GM18508 (cell line): ENCODE measurements at regions not wholly inside any gene's neighbourhood (a gene's known extent, or its start where the extent isn't known, plus 50 kb on each side); places are given as distances from the start of the nearest gene placed in this dataset.

Source experiments
- ATAC-seq: cut with Tn5 transposase; IDR thresholded peaks from one replicate; pipeline ENCODE4 v1.9.1; 2021; ENCODE audit warnings: moderate number of reproducible peaks; ENCODE audit not compliant: insufficient read depth, unreplicated experiment

DNA sequence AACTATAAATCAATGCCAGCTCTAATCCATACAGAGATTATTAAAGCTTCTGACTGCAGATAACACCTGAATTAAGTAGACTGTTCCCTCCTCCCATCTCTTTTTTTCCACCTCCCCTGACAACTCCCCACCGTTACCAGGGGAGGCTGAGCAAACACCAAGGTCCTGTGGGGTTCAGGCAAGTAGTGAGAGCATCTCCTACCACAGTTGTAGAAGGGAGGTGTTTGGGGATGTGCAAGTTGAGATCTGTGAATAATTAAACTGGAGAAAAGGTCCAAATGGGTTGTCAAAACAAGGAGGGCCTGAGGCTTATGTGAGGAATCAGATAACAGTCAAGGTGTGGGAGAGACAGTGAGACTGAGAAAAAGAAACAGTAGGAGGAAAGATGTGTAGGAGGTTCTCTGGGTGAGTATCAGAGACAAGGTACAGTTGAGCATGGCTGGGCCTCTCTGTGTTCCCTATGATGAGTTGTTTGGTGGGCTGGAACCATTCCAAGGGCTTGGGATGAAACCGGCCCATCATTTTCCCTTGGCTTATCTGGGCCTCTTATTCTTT, 194.6 kb downstream of the CYRIA start:
- ATAC-seq = no peak

DNA sequence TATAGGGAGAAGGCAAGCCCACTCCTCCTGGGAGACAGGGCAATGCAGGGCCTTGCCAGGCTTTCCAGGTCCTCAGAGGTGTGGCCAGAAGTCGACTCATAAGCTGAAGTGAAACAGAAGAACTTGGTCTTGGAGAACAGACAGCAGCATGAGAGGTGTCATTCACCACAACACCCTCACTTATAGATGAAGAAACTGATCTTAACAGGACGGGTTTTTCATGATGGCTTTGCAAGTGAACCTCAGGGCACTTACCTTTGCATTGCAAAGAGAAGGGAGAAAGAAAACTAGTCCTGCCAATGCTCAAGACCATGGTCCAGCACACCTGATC, 198.8 kb downstream of the CYRIA start:
- no peak for ATAC-seq

DNA sequence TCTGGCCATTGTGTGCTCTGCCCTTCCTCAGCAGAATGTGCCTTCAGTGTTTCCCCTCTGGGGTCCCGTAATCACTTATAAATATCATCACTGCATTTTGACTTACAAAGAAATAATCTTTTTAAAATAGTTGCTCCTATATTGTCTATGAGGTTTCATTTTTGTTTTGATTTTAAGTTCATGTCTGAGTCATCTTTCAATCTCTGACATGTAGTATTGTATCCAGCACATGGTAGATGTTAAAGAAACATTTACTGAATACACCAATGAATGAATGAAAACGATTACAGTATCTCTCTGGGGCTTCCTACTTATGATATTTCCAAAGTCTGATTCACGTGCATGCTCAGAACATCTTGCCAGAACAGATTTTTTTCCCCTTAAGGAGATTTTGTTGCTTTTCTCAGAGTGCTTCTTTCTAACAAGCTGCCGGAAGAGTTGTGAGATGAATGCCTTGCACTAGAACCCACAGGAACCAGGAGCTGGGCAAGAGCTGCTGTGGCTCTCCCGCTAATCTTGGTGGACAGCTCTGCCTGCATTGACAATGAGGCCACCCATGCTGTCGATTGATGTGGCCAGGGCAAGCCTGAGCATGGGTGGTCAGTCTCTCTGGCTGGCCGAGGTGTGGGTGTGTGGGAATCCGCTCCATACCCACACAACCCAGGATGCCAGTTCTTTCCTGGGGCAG, 199.4 kb downstream of the CYRIA start:
- ATAC-seq = no peak

DNA sequence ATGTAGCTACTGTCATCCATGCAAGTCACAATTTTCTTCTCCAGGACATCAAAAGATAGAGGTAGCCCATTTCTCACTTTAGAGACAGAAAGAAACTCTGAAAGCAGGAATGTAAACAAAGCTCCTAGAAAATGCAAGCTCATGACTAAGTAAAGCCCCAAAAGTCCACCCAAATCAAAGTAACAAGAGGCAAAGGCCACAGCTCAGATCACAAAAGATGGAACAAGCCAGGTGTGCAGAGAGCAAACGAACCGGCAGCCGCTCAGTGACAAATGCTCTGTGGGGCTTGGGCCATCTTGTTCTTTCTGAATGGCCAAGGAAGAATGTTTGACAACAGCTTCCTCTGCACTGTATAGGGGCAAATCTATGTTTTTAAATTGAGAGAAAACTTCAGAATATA, 201.0 kb downstream of the CYRIA start:
- ATAC-seq = no peak

DNA sequence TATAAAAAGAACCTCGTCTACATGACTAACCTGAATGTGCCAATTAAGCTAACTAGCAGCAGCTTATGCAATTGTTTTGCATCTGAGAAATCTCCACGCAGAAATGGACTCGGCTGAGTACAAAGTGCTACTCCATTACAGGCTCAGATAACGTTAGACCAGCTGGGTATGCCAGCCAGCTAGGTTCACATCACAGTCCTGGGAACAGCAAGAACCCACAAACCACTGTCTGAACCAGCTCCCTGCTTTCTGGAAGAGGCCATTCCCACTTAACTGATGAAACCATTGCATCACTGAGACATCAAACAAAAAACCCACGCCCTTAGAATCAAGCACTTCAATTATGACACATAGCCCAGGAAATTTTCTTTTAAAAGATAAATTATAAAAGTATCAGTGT, 202.7 kb downstream of the CYRIA start:
- no peak for ATAC-seq

DNA sequence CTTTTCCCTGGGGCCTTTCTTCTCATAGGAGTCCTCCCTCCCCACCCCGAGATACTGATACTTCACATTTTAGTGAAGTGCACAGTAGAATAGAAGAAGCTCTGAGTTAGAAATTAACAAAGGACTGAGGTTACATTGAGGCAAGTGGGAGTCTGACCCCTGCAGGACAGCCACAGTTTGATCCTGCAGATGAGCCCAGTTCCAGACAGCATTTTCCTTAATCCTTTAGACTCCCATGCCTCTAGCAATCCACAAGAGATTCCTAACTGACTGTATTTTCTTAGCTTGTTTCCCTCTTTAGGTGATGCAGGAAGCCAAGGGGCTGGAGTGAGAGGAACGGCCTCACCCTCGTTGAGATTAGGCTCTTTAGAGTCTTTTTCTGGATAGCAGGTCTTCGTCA, 204.0 kb downstream of the CYRIA start:
- ATAC-seq = no peak

DNA sequence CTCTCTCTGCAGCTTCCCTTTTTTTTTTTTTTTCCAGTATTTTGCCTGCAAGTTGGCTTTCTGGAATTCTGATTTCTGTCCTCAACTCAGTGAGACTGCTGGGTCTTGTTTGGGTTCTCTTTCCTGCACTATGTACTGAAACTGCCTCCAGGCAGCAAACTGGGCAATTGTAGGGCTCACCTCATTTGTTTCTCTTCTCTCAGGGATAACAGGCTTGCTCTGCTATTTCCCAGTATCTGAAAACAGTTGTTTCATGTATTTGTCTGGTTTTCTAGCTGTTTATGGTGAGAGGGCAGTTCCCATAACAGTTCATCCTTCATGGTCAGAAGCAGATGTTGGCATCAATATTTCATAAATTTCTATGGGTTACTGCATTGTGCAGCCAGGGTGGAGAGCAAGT, 206.0 kb downstream of the CYRIA start:
- ATAC-seq = no peak

DNA sequence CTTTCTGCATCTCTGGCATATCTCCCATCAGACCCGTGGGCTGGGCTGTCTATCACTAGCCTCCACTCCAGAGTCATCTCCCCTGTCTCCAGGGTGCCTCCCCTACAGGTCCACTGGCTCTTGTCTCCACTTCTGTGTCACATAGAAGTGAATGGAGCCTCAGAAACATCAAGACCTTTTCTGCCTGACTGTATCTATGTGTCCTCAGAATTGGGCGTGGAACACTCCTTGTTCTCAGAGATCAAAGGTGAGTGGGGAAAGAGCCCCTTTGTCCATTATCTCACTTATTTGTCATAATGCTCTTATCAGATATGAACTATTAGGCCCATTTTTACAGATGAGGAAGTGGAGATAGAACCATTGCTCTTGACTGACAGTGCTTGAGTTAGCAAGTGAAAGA, 211.0 kb downstream of the CYRIA start:
- ATAC-seq = no peak

DNA sequence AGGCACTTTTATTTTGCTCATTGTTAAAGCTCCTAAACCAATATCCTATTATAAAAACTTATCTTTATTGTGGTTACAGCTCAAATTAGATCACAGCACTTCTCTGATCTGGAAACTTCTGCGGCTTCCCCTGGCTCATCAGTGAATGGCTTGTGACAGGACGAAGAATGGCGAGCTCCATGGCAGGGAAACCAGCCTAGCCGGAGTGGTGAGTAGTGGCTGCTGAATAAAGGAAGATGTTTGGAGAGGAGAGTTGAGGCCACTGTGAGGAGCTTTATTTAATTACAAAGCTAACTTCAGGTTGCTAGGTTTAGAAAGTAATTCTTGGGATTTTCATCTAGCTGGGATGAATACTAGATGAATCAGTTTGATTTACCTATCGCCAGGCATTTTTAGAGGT, 213.5 kb downstream of the CYRIA start:
- ATAC-seq = no peak

DNA sequence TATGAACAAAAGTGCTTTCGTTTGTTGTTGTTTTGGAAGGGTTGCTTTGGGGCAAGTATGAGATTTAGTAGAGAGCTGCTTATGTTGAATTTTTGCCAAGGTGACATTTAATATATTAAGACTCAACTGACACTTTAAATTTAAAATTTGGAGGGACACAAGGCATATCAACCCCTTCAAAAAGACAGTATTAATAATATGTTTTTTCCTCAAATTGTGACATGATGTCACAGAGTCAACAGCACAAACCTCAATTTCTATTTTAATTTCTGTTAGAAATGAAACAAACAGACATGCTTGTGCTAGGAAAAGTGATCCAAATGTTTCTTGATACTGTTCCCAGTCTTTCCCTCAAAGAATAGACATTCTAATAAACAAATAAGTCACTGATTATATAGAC, 218.9 kb downstream of the CYRIA start:
- no peak for ATAC-seq

DNA sequence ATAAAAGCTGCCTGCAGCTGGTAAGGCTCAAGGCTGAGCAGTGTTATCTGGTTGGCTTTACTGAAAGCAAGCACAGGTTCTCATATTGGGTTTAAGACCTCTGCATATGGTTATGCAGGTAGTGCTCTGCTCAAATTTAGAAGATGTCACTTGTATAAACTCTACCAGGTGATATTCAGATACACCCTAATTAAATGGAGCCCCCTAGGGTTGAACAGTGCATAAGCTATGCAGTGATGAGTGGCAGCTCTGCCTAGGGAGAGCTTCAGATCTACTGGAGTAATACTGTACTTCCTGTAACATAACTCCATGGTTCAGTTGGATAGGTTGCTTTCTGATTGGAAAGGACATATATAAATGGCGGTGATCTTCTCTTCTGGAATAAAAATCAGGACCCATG, 222.7 kb downstream of the CYRIA start:
- no peak for ATAC-seq

DNA sequence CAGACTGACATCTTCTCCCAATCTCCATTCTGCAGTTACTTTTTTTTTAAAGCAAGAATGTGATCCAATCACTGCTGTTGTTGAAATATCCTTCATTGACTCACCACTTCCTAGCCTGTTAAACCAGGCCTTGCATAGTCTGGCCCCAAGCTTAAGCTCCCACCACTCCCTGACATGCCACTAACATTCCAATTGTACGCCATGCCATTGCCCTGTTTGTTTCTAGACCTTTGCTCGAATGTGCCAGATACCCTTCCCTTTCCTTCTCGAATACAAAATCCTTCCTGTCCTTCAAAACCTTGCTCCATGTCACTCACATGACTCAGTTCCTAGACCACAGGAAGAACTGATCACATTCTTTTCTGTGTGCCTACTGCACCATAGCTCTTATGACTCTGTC, 224.2 kb downstream of the CYRIA start:
- no peak for ATAC-seq

DNA sequence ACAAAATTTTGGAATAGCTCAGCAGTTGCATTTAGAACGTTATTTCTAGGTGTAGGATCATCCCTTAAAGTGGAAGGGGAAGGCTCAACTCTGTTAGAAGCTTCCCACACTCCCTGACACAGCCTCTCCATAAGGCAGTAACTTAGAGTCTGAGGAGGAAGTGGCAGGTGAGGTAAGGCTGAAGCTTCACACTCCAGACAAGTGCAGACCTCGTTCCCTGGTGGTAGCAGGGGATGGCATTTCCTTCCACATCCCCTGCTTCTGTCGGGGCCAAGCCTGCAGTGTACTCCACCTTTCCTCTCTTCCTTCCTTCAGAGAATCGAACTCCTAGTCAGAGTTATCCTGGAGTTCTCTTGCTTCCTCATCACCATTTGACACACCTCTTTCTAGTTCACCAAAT, 224.7 kb downstream of the CYRIA start:
- no peak for ATAC-seq

DNA sequence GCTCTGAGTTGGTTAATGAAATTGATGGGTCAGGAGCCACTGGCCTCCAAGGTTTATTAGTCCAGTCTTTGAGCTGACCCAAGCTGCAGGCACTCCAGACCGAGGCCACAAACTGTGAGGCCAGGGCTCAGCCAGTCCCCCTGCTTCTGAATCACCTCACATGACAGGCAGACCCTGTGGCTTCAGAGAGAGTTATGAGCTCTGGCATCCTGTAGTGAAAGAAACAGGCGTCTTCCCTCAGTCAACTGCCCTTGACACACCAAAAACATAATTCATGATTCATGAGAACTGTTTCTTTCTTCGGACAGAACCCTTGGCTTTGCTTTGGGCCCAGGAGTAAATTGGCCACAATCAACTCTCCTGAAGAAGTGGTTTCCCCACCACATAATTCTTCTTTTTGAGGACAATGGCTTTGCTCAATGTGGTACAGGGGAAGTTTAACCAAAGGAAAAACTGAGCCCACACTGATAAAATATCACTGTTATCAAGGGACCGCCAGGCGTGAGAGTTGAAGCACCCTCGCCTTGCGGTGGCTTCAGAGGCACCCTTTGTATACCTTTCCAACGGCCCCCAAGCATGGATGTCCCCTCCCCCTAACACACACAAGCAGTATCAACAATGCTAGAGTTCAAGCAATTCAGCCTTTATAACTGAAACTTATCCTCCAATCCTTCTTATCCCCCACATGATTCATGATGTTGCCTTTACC, 226.9 kb downstream of the CYRIA start:
- ATAC-seq = no peak

DNA sequence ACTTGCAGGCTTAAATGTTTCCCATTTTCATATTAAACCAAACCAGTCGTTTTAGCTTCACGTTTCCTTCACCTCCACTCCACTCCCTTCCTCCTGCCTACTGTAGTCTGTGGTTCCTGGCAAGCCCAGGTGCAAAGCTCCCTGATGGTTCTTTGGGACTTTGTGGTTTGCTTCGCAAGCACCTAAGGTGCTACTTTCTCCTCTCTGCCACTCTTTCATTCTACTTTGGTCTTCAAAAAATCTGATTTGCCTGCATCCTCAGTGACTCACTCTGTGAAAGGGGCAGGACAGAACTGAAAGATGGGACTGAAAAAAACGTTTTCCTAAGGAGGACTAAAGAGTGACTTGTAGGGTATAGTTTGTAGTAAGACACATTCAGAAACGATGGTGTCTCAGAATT, 228.4 kb downstream of the CYRIA start:
- ATAC-seq = no peak

DNA sequence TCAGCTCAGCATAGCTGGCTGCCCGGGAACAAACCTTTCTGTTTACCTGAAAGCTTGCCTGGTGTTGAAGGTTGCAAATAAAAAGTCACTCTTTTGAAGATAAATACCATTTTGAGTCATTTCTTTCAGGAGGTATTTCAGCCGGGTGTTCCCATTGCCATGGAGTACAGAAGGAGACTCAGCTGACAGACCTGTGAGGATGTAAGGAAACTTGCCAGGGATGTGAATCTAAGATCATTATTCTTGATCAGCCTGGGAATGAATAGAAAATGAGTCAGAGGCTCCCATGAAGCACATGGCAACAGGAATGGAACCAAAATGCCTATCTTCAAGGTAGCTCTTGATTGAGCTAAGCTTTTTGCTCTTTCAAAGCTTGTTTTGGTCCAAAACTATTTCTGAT, 231.2 kb downstream of the CYRIA start:
- no peak for ATAC-seq

DNA sequence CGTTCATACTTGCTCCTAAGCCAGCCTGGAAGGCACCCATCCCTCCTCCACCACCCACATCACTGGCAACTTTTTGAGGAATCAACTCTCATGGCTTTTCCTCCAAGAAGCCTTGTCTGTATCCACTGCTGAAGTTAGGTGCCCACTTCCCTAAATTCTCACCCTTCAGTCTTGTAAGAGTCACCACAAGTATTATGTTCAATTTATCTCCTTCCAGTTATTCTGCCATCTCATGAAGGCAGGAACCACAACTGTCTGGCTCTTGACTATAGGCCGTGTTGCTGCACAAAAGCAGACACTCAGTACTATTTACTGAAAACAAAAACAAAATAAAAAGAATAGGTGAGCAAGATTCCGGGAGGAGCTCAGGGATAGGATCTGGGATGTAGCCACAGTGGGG, 234.8 kb downstream of the CYRIA start:
- ATAC-seq = no peak

DNA sequence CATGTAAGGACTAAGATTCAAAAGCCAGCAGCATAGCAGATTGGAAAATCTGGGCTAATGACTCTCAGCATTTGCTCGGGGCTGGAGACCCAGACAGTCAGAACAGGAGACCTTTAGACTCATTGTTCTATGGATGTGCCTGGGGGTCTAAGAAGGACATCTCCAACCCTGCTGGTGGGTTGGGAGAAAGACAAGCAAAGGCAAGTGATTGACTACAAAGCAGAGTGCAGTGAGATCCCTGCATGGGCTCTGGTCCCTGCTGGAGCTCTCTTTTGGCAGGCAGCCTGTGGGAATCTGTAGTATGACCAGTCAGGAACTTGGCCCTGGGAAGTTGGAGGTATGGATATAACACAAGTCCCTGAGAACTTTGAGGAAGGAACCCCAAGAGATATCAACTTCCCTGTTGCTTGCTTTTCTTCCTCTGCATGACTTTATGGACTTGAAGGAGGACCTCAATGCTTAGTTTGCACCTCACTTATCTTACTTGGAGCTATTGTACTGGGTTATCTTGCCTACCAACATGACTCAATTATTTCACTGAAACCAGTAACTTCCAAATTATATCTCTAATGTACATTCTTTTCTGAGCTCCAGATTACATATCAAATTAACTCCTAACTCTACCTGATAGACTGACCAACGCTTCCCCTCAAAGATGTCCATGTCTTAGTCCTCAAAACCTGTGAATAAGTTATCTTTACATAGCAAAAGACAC, 236.0 kb downstream of the CYRIA start:
- ATAC-seq = no peak

DNA sequence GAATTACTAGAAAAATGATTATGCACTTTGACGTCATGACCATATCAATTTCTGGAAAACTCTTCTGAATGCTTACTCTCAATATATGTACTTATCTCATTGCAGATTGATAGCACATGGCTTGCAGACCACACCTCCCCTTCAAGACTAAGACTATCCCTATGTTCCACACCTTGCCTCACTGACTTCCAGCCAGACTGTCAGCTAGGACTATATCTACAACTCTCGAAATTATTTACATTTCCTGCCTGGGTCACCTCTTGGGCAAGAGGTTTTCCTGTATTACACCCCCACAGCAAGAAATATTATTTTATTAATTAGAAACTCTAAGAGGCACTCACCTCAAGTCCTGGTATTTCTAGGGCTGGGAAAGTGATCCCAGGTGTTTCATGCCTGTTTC, 236.6 kb downstream of the CYRIA start:
- no peak for ATAC-seq

DNA sequence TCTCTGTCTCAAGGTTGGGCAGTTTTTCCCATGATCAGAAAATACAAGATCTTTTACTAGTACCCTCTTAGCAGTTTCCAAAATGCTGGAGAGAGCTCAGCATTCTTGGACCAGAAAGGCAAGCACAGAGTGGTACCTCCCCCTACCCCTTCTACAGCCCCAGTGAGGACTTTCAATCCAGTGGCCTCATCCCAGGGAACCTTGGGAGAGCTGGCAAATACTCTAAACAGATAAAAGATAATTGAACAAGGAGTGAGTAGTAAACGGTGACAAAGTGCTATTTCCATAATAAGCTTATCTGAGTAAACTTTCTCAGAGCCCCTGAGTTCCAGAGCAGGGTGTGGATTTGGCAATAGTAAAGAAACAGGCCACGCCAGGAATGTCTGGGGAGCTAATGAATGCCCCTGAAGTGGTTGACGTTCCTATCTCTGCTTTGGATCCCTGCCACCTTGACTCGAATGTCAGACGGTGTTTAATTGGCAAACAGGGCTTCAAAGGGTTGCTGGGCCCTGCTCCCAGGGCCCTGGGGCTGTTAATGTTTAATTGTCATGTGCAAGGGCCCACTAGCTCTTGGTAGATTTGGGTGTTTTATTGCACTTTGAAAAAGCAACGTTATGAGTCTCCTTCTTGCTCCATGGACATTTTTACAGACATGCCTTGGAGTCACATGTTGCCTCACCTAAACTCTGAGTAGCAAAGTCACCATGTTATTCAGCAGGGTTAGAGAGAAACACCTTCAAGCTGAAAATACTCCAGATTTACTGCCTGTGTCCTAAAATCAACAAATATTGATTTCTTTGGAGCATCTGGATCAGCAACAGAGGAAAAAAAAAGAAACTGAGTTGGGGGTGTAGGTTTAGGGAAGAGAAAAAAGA, 239.9 kb downstream of the CYRIA start:
- ATAC-seq = no peak

DNA sequence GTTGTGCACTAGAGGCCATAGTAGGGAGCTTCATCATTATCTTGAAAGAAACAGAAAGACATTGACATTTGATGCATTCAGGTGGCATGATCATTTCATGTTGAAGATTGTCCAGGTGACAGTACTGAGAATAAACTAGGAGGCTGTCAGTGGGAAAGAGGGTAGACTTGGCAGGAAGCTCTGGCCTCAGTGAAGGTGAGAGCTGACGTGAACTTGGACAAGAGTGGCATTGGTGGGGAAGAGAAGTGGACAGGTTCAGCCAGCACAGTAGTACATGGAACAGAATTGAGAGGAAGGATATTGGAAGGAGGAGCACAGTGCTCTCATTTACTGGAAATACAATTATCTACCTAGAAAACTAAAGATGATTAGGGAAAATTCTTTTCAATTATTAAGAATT, 245.2 kb downstream of the CYRIA start:
- ATAC-seq = no peak
